ENCODE measurements at regions not wholly inside any gene's neighbourhood (a gene's known extent, or its start where the extent isn't known, plus 50 kb on each side); places are given as distances from the start of the nearest gene placed in this dataset.

DNA sequence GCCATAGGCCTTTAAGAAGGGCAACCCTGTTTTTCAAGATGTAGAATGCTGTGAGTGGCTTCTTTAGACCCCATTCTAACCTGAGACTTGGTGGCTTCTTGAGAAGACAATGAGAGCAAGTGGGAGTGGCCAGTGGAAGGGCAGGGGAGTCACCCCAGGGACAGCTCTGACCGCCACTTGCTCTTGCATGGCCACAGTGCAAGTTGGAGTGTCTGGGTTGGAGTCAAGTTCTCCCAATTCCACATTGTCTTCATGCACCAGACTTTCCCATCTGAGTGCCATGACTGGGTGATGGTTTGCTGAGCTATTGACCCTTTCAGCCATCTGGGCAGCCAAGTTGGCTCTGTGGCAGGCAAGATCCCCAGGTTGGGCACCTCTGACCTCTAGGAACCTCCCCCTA lies 148.0 kb upstream of the SKOR2 start:
- TF ChIP-seq, protein P1, sequence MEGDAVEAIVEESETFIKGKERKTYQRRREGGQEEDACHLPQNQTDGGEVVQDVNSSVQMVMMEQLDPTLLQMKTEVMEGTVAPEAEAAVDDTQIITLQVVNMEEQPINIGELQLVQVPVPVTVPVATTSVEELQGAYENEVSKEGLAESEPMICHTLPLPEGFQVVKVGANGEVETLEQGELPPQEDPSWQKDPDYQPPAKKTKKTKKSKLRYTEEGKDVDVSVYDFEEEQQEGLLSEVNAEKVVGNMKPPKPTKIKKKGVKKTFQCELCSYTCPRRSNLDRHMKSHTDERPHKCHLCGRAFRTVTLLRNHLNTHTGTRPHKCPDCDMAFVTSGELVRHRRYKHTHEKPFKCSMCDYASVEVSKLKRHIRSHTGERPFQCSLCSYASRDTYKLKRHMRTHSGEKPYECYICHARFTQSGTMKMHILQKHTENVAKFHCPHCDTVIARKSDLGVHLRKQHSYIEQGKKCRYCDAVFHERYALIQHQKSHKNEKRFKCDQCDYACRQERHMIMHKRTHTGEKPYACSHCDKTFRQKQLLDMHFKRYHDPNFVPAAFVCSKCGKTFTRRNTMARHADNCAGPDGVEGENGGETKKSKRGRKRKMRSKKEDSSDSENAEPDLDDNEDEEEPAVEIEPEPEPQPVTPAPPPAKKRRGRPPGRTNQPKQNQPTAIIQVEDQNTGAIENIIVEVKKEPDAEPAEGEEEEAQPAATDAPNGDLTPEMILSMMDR (IDR thresholded peaks at IDR 0.05), result no peak
- TF ChIP-seq POLR2A (IDR thresholded peaks at IDR 0.05) (no peak), EP300 (IDR thresholded peaks at IDR 0.05) (no peak), POLR2AphosphoS5 (IDR thresholded peaks at IDR 0.05) (no peak)
